ENCODE measurements at regions not wholly inside any gene's neighbourhood (a gene's known extent, or its start where the extent isn't known, plus 50 kb on each side); places are given as distances from the start of the nearest gene placed in this dataset.

- Histone ChIP-seq H3K27ac (ENCODE audit: low read depth in 1 of 2, low read length in 2 of 2) (no peak overlapping the region), H3K27me3 (ENCODE audit: control insufficient read depth in 1 of 2, insufficient read depth in 2 of 2, low read length in 2 of 2) (no peaks in the 10 kb centered on the region), H3K9me3 (ENCODE audit: control insufficient read depth in 1 of 2, insufficient read depth in 1 of 2, low read length in 2 of 2) (no peaks in the 10 kb centered on the region), H3K4me3 (ENCODE audit: low read length) (no peak overlapping the region), H3K4me1 (ENCODE audit: insufficient read depth, low read length) (no peaks in the 10 kb centered on the region), H3K36me3 (ENCODE audit: insufficient read depth, low read length) (no peaks in the 10 kb centered on the region)
- intact Hi-C loops (cut with DNase I, micrococcal nuclease) = no loop called here
- no peak for TF ChIP-seq CTCF (IDR thresholded peaks at IDR 0.05)
- no peaks in the 10 kb centered on the region for H3K36me3 Mint-ChIP-seq (ENCODE audit: low read depth)
- H3K27ac Mint-ChIP-seq = no peak overlapping the region
- ATAC-seq (ENCODE audit: poor library complexity) (no peak), DNase-seq (no peak)
- no peaks in the 10 kb centered on the region for H3K9me3 Mint-ChIP-seq
- ChIA-PET CTCF (no interaction called here), POLR2A (no interaction called here)
- peaks cover 7% of the 10 kb centered on the region for H3K27me3 Mint-ChIP-seq
- H3K4me1 Mint-ChIP-seq (ENCODE audit: low read depth) = no peaks in the 10 kb centered on the region
- no peak overlapping the region for H3K4me3 Mint-ChIP-seq
Observed at GRCh38 chr4:120238277-120238973, 171.8 kb upstream of the MAD2L1 start.

- CTCF ChIA-PET = no interaction called here
- no peak for TF ChIP-seq CTCF (IDR thresholded peaks at IDR 0.05)
Observed at GRCh38 chr4:120236873-120237272, 170.2 kb upstream of the MAD2L1 start.

GRCh38 chr4:120232050-120232449 is 165.4 kb upstream of the MAD2L1 start:
- ATAC-seq (ENCODE audit: poor library complexity) = no peak
- Histone ChIP-seq H3K4me3 (ENCODE audit: low read length) (no peak overlapping the region), H3K9me3 (ENCODE audit: control insufficient read depth in 1 of 2, insufficient read depth in 1 of 2, low read length in 2 of 2) (no peaks in the 10 kb centered on the region), H3K27me3 (ENCODE audit: control insufficient read depth in 1 of 2, insufficient read depth in 2 of 2, low read length in 2 of 2) (no peaks in the 10 kb centered on the region), H3K27ac (ENCODE audit: low read depth in 1 of 2, low read length in 2 of 2) (no peak overlapping the region), H3K4me1 (ENCODE audit: insufficient read depth, low read length) (no peaks in the 10 kb centered on the region), H3K36me3 (ENCODE audit: insufficient read depth, low read length) (no peaks in the 10 kb centered on the region)
- no peak overlapping the region for H3K4me3 Mint-ChIP-seq
- ChIA-PET CTCF (no interaction called here), POLR2A (no interaction called here)
- no peaks in the 10 kb centered on the region for H3K4me1 Mint-ChIP-seq (ENCODE audit: low read depth)
- intact Hi-C loops (cut with DNase I, micrococcal nuclease) = no loop called here
- no peak overlapping the region for H3K27ac Mint-ChIP-seq
- H3K27me3 Mint-ChIP-seq = peaks cover 7% of the 10 kb centered on the region
- no peaks in the 10 kb centered on the region for H3K36me3 Mint-ChIP-seq (ENCODE audit: low read depth)
- no peak for DNase-seq
- TF ChIP-seq CTCF (IDR thresholded peaks at IDR 0.05) = no peak
- no peaks in the 10 kb centered on the region for H3K9me3 Mint-ChIP-seq

More at GRCh38 chr4:120236873-120237272, 170.2 kb upstream of the MAD2L1 start:
- H3K4me1 ChIP-seq (ENCODE audit: insufficient read depth, low read length) = no peaks in the 10 kb centered on the region
- no peak overlapping the region for H3K27ac ChIP-seq (ENCODE audit: low read depth in 1 of 2, low read length in 2 of 2)
- Mint-ChIP-seq H3K27me3 (peaks cover 5% of the 10 kb centered on the region), H3K36me3 (ENCODE audit: low read depth) (no peaks in the 10 kb centered on the region), H3K4me1 (ENCODE audit: low read depth) (no peaks in the 10 kb centered on the region), H3K9me3 (no peaks in the 10 kb centered on the region), H3K27ac (no peak overlapping the region), H3K4me3 (no peak overlapping the region)
- no peak for DNase-seq
- no peaks in the 10 kb centered on the region for H3K27me3 ChIP-seq (ENCODE audit: control insufficient read depth in 1 of 2, insufficient read depth in 2 of 2, low read length in 2 of 2)
- H3K9me3 ChIP-seq (ENCODE audit: control insufficient read depth in 1 of 2, insufficient read depth in 1 of 2, low read length in 2 of 2) = no peaks in the 10 kb centered on the region
- POLR2A ChIA-PET = no interaction called here
- ATAC-seq (ENCODE audit: poor library complexity) = no peak
- no peaks in the 10 kb centered on the region for H3K36me3 ChIP-seq (ENCODE audit: insufficient read depth, low read length)
- no peak overlapping the region for H3K4me3 ChIP-seq (ENCODE audit: low read length)
- intact Hi-C loops (cut with DNase I, micrococcal nuclease) = no loop called here
